ENCODE measurements at regions not wholly inside any gene's neighbourhood (a gene's known extent, or its start where the extent isn't known, plus 50 kb on each side); places are given as distances from the start of the nearest gene placed in this dataset.

DNA sequence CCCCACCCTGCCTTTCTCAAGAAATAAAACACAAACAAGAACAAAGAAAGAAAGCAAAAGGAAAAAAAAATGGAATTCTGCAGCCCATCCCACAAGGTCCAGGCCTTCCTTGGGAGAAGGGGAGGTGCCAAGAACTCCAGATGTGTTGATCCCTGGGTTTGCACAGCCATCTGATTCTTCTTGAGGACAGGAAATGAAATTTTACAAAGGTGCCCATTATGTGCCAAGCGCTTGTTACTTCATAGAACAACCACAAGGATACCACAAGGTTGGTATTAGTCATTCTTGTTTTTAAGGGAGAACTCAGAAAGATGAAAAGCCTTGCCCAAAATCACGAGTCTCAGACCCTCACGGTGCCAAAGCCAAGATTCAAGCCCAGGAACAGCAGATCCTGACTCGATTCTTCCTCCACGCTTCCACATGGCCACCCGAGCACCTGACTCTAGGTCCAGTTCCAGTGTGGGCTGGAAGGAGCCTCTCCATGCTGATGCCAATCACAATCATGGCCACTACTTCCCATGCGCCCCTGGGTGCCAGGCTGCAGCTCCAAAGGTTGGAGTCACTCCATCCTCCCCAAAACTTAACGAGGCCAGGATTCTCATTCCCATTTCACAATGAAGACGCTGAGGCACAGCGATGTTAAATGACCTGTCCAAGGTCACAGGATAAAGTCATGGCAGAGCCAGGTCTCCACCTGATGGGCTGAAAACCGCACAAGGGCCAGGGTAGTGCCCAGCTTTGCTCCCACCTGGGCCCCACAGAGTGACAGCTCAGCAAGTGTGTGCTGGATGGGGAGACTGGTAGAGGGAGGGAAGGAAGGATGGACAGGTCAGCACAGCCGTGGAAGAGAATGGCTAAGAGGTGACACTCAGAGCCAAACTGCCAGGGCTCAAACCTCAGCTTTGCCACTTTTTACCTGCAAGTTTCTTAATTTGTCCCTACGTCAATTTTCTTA is 66.7 kb upstream of the TOP1 start:
- DNase-seq: no peak

- peak; percentile 75 for DNase-seq
Observed at GRCh38 chr20:40962733-40963504, 65.7 kb upstream of the TOP1 start.

- DNase-seq: no peak
Observed at GRCh38 chr20:40963505-40963845, 65.1 kb upstream of the TOP1 start.

DNA sequence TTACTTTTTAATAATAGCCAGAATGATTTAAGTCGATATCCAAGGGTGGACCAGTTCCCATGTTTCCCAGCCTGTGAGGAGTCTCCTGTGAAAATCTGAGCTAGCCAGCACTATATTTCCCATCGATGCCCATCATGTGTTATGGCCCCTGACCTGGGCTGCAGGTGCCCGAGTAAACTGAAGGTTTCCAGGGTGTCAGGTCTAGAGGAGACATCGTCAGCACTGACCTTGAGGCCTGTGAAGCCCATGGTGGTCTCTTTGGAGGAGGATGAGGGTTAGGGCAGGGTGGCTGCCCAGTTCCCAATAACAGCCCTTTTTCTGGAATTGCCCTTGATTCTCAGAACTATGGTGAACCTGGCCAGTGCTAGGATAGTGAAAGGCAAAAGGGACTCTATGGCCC is 63.0 kb upstream of the TOP1 start:
- DNase-seq: no peak

GRCh38 chr20:40966103-40966502 is 62.5 kb upstream of the TOP1 start:
- no peak for DNase-seq

DNA sequence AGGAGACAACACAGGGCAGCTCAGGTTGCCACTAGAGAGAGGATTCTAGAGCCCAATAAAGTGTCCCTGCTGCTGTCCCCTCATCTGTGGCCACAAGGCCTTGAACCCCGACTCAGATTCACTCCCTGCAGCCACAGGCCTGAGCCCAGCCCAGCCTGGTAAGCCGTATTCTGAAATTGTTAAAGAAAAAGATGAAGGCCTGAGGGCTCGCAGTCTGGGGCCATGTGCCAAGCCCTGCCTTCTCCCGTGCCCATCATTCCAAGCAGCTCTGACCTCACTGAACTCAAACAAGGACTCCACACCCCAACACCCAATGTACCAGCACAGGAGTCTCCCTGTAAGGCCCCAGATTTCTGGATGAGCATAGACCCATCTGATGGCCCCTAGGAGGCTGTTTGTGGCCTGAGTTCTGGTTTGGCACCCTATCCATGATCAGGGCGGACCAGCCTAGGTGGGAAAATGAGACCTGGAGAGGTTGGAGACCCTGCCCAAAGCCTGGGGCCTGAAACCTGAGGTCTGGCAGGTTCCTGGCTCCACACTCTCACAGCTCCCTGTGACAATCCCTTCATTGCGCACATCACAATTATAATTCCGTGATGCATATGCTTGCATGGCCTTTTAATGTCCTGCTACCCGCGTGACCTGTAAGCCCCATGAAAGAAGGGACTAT is 62.0 kb upstream of the TOP1 start:
- DNase-seq: no peak

GRCh38 chr20:40967700-40968099 is 60.9 kb upstream of the TOP1 start:
- DNase-seq: no peak

DNA sequence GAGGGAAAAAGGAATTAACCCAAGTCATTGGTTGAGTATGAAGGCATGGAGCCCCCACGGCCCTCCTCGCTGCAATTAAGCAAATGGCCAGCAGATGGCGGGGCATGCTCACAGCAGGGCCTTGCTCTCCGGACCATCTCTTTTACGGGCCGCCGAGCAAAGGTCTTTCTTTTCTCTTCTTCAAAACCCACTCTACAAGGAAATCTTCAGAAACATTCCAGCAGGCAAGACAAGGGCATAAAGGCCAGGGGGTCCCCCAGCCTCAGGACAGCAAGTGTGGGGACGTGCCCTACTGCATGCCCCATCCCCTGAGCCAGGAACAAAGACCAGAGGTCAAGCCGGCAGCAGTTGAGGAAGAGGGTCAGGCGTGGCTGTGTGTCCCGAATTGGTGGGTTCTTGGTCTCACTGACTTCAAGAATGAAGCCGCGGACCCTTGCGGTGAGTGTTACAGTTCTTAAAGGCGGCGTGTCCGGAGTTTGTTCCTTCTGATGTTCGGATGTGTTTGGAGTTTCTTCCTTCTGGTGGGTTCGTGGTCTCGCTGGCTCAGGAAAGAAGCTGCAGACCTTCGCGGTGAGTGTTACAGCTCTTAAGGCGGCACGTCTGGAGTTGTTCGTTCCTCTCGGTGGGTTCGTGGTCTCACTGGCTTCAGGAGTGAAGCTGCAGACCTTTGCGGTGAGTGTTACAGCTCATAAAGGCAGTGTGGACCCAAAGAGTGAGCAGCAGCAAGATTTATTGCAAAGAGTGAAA is 59.6 kb upstream of the TOP1 start:
- peak; percentile 89 for DNase-seq

DNA sequence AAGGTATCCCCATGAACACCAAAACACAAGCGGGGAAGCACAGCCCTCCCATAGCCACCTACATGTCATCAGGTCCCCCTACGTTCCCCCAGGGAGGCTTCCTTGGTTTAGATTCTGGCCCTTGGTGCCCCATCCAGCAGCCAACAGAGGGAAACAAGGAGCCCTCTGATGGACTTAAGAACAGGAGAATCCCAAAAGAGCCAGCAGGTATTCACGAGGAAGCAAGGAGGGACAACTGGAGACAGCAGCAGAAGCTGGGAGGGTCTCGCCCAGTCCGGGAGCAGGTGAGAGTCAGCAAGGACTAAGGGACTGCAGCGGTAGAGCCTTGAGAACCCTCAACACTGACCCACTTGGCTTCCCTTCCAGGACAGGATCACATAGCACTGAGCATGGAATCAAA is 58.4 kb upstream of the TOP1 start:
- no peak for DNase-seq

DNA sequence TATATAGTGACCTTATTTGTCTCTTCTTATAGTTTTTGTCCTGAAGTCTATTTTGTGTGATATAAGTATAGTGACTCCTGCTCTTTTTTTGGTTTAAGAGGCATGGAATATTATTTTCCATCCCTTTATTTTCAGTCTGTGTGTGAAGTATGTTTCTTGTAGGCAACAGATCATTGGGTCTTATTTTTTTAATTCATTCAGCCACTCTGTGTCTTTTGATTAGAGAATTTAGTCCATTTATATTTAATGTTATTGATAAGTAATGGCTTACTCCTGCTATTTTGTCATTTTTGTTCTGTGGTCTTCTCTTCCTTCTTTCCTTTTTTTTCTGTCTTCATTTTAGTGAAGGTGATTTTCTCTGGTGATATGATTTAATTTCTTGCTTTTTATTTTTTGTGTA is 51.4 kb upstream of the TOP1 start:
- no peak for DNase-seq

- DNase-seq: no peak
Observed at GRCh38 chr20:40978761-40979160, 49.9 kb upstream of the TOP1 start.

All from stimulated activated CD4-positive, alpha-beta T cell treated with anti-CD3 and anti-CD28 coated beads, Interleukin-4, amount 100 ng/mL, for 24 hours (primary cell).